ENCODE measurements at regions not wholly inside any gene's neighbourhood (a gene's known extent, or its start where the extent isn't known, plus 50 kb on each side); places are given as distances from the start of the nearest gene placed in this dataset.

DNA sequence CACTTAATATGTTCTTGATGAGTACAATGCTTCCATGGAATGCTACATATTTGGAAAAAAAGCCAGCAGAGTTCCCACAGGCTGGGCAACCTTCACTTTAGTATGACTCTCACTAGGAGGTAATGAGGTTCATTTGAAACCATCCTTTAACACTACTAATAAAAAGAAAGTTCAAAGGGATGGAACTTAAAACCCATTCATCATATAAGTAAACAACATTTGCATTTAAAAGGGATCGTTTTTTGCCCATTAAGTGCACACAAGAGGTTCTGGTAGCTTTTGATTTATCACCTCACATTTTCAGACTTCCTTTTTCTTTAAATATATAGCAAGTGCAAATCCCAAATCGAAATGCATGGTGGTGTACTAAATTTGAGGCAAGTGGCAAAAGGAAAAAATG lies 270.8 kb upstream of the DCC start:
- TF ChIP-seq POLR2A (IDR thresholded peaks at IDR 0.05) = no peak
- TF ChIP-seq, protein P1, sequence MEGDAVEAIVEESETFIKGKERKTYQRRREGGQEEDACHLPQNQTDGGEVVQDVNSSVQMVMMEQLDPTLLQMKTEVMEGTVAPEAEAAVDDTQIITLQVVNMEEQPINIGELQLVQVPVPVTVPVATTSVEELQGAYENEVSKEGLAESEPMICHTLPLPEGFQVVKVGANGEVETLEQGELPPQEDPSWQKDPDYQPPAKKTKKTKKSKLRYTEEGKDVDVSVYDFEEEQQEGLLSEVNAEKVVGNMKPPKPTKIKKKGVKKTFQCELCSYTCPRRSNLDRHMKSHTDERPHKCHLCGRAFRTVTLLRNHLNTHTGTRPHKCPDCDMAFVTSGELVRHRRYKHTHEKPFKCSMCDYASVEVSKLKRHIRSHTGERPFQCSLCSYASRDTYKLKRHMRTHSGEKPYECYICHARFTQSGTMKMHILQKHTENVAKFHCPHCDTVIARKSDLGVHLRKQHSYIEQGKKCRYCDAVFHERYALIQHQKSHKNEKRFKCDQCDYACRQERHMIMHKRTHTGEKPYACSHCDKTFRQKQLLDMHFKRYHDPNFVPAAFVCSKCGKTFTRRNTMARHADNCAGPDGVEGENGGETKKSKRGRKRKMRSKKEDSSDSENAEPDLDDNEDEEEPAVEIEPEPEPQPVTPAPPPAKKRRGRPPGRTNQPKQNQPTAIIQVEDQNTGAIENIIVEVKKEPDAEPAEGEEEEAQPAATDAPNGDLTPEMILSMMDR (IDR thresholded peaks at IDR 0.05) = no peak
